ENCODE measurements at regions not wholly inside any gene's neighbourhood (a gene's known extent, or its start where the extent isn't known, plus 50 kb on each side); places are given as distances from the start of the nearest gene placed in this dataset.

DNA sequence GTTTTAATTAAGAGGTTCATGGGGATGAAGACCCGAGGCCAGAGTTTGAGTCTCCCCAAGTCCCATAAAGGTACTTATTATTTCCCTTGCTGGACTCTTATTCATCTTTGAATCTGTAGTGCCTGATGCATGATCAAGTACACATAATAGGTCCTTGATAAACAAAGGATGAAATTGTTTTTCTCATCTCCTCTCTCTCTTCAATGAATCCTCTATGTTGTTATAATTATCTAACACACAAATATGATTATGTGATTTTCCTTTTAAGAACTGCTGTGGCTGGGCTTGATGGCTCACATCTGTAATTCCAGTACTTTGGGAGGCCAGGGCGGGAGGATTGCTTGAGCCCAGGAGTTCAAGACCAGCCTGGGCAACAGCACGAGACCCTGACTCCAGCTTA, 117.7 kb downstream of the BAMBI start:
- H3K4me3 ChIP-seq (ENCODE audit: low read depth, low read length), result no peak overlapping the region
- DNase-seq (ENCODE audit: low read depth), result no peak
- TF ChIP-seq, protein P1, sequence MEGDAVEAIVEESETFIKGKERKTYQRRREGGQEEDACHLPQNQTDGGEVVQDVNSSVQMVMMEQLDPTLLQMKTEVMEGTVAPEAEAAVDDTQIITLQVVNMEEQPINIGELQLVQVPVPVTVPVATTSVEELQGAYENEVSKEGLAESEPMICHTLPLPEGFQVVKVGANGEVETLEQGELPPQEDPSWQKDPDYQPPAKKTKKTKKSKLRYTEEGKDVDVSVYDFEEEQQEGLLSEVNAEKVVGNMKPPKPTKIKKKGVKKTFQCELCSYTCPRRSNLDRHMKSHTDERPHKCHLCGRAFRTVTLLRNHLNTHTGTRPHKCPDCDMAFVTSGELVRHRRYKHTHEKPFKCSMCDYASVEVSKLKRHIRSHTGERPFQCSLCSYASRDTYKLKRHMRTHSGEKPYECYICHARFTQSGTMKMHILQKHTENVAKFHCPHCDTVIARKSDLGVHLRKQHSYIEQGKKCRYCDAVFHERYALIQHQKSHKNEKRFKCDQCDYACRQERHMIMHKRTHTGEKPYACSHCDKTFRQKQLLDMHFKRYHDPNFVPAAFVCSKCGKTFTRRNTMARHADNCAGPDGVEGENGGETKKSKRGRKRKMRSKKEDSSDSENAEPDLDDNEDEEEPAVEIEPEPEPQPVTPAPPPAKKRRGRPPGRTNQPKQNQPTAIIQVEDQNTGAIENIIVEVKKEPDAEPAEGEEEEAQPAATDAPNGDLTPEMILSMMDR (IDR thresholded peaks at IDR 0.05; ENCODE audit: insufficient read depth, low read length), result no peak

DNA sequence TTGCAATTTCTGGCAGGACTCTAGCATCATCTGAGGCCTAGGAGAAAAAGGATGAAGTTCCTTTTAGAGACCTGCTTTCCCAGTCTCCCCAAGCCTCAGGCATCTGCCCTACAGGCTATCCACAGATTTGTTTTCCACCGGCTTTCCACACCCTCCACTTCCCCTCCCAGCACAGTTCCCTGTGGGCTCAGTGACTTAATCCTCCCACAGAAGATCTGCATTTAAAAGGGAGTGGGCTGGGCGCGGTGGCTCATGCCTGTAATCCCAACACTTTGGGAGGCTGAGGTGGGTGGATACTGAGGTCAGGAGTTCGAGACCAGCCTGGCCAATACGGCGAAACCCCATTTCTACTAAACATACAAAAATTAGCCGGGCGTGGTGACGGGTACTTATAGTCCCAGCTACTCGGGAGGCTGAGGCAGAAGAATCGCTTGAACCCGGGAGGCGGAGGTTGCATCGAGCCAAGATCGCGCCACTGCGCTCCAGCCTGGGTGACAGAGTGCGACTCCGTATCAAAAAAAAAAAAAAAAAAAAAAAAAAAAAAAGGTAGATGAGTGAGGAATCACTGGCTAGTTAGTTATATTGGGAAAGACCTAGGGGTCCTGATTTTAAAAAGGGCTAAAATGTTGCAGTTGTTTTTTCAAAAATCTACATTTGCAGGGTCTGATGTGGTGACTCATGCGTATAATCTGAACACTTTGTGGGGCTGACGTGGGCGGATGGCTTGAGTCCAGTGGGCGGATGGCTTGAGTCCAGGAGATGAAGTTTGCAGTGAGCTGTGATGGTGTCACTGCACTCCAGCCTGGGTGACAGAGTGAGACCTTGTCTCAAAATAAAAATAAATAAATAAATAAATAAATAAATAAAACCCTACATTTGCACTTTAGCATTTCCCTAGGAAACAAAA, 119.5 kb downstream of the BAMBI start:
- peak; percentile 58 for DNase-seq (ENCODE audit: low read depth)
- H3K4me3 ChIP-seq (ENCODE audit: low read depth, low read length), result no peak overlapping the region
- TF ChIP-seq, protein P1 (IDR thresholded peaks at IDR 0.05; ENCODE audit: insufficient read depth, low read length), result no peak

DNA sequence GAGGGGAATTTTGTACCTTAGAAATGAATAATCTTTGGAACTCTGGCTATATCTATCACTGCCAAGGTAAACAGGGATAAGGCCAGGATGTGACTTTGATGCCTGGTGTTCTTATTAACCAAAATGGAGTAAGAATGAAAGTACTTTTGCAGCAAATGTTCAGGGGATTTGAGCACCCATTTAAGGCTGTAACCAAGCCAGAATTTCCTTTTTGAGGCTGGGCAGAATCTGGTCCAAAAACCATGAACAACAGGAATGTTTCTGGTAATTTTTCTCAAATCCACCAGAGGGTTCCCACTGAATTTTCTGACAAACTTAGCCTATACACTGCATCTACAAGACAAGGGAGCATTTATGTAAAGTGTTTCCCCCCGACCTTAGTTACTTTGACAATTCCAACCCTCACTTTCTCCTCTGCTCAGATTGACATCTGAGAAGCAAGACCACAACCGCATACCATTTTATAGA, 120.6 kb downstream of the BAMBI start:
- no peak overlapping the region for H3K4me3 ChIP-seq (ENCODE audit: low read depth, low read length)
- TF ChIP-seq, protein P1 (IDR thresholded peaks at IDR 0.05; ENCODE audit: insufficient read depth, low read length), result no peak
- peak; percentile 58 for DNase-seq (ENCODE audit: low read depth)

DNA sequence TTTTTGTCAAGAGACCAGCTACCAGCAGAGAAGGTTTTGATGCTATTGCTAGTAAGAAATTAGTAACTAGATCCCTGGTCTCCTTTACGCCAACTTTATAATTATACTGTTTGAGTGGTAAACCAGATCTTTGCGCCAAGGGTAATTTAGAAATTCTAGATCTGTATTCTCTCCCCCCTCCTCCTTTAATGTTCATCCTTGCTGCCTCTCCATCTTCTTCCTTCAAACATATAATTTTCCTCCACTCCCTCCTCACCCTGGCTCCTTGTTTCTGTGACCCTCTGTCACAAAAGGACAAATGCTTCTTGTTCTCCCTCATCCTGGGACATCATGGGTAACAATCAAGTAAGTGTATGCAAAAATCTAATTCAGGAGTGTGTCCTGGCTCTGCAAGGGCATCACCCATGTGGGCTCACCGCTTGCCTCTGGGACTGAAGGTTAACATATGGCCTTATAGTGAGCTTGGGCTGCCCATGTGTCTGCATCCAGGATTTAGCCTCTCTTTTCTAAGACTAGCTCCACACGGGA, 121.2 kb downstream of the BAMBI start:
- no peak for DNase-seq (ENCODE audit: low read depth)
- no peak overlapping the region for H3K4me3 ChIP-seq (ENCODE audit: low read depth, low read length)
- TF ChIP-seq, protein P1 (IDR thresholded peaks at IDR 0.05; ENCODE audit: insufficient read depth, low read length), result no peak

DNA sequence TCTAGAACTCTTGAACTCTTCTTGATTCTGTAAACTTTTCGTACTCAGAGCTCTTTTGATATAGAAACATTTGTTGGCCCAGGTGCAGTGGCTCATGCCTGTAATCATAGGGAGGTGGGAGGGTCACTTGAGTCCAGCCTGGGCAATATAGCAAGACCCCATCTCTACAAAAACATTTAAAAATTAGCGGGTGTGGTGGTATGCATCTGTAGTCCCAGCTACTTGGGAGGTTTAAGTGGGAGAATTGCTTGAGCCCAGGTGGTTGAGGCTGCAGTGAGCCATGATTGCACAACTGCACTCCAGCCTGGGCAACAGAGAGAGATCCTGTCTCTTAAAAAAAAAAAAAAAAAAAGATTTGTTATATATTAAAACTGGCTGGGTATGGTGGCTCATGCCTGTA, 121.6 kb downstream of the BAMBI start:
- TF ChIP-seq, protein P1 (IDR thresholded peaks at IDR 0.05; ENCODE audit: insufficient read depth, low read length), result no peak
- DNase-seq (ENCODE audit: low read depth), result no peak
- no peak overlapping the region for H3K4me3 ChIP-seq (ENCODE audit: low read depth, low read length)

DNA sequence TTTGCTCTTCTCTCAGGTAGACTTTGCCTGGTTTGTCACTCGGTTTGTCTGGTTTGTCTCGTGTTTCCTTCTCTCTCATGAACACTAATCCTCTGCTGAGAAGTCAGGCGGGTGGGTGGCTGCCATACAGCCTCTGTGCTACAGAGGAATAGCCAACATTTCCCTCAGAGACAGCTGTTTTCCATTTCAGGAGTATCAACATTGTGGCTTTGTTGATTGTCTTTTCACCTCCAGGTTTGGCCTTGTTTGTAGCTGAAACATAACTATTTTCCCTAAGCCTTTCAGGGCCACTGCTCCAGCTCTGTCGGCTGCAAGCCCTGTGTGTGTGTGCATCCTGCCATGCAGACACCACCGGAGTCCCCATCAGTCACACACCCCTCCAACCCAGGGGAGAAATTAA, 122.8 kb downstream of the BAMBI start:
- no peak overlapping the region for H3K4me3 ChIP-seq (ENCODE audit: low read depth, low read length)
- DNase-seq (ENCODE audit: low read depth), result peak; percentile 5
- TF ChIP-seq, protein P1 (IDR thresholded peaks at IDR 0.05; ENCODE audit: insufficient read depth, low read length), result no peak
